ENCODE measurements at regions not wholly inside any gene's neighbourhood (a gene's known extent, or its start where the extent isn't known, plus 50 kb on each side); places are given as distances from the start of the nearest gene placed in this dataset.

- no peak for DNase-seq
Measured at GRCh38 chr2:136395582-136395981, 277.6 kb upstream of the CXCR4 start.

GRCh38 chr2:136394136-136395060, 276.4 kb upstream of the CXCR4 start:
- no peak for DNase-seq

- DNase-seq, result no peak
Measured at GRCh38 chr2:136393514-136393913, 275.6 kb upstream of the CXCR4 start.

GRCh38 chr2:136392897-136393505, 275.1 kb upstream of the CXCR4 start:
- no peak for DNase-seq

- no peak for DNase-seq
Measured at GRCh38 chr2:136389809-136390208, 271.9 kb upstream of the CXCR4 start.

GRCh38 chr2:136386046-136386445, 268.1 kb upstream of the CXCR4 start:
- DNase-seq, result no peak

GRCh38 chr2:136384531-136385303, 266.8 kb upstream of the CXCR4 start:
- peak; percentile 38 for DNase-seq

- DNase-seq, result no peak
Measured at GRCh38 chr2:136383167-136383566, 265.2 kb upstream of the CXCR4 start.

GRCh38 chr2:136381722-136382633, 264.0 kb upstream of the CXCR4 start:
- DNase-seq, result peak; percentile 48

GRCh38 chr2:136381245-136381644, 263.3 kb upstream of the CXCR4 start:
- no peak for DNase-seq

GRCh38 chr2:136378712-136379595, 261.0 kb upstream of the CXCR4 start:
- peak; percentile 80 for DNase-seq

- DNase-seq, result no peak
Measured at GRCh38 chr2:136377423-136378382, 259.8 kb upstream of the CXCR4 start.

GRCh38 chr2:136376798-136377211, 258.9 kb upstream of the CXCR4 start:
- DNase-seq, result no peak

GRCh38 chr2:136376211-136376610, 258.3 kb upstream of the CXCR4 start:
- no peak for DNase-seq

- no peak for DNase-seq
Measured at GRCh38 chr2:136375017-136375901, 257.3 kb upstream of the CXCR4 start.

- no peak for DNase-seq
Measured at GRCh38 chr2:136373841-136374240, 255.9 kb upstream of the CXCR4 start.

- DNase-seq, result no peak
Measured at GRCh38 chr2:136373029-136373428, 255.1 kb upstream of the CXCR4 start.

- DNase-seq, result no peak
Measured at GRCh38 chr2:136363900-136364299, 246.0 kb upstream of the CXCR4 start.

GRCh38 chr2:136363470-136363869, 245.5 kb upstream of the CXCR4 start:
- DNase-seq, result no peak

Data from activated gamma-delta T cell treated with Interleukin-2 at 50 U/mL for 16 hours (primary cell).